ENCODE measurements at regions not wholly inside any gene's neighbourhood (a gene's known extent, or its start where the extent isn't known, plus 50 kb on each side); places are given as distances from the start of the nearest gene placed in this dataset.

DNA sequence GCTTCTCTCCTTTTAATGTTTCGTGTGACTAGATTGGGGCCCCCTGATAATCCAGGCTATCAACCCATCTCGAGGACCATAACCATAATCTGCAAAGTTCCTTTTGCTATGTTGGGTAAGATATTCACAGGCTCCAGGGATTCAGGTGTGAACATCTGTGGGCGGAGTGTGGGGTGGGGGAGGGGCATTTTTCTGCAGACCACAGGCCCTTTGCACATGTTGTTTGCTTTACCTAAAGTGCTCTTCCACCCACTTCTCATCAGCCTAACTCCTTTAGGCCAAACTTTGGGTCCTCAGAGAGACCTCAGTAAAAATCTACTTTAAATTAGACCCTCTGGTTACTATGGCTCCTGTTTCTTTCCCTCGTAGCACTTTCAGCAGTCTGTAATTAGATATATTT lies 284.4 kb downstream of the WDR11 start:
- H3K9ac ChIP-seq (ENCODE audit: low read length), result no peak overlapping the region
- no peak overlapping the region for H3K4me3 ChIP-seq (replicated peaks in 1 of 2; ENCODE audit: low read depth in 1 of 2, low read length in 2 of 2)
- no peaks in the 10 kb centered on the region for H3K36me3 ChIP-seq (ENCODE audit: control insufficient read depth in 1 of 2, insufficient read depth in 2 of 2, low read length in 2 of 2)
- H3K9me2 ChIP-seq (ENCODE audit: insufficient read depth), result no peaks in the 10 kb centered on the region
- RAD21 ChIA-PET (ENCODE audit: low non-redundant PET in 1 of 2, low total read pairs in 2 of 2, uncharacterized antibody in 2 of 2, unreplicated experiment in 2 of 2), result no interaction called here
- no peaks in the 10 kb centered on the region for H3K79me2 ChIP-seq (ENCODE audit: insufficient read depth, low read length)
- no peak overlapping the region for H3K27ac ChIP-seq (ENCODE audit: low read depth, low read length)
- DNase-seq (ENCODE audit: low read depth, low spot score), result no peak
- POLR2A ChIA-PET, result no interaction called here
- intact Hi-C loops (cut with micrococcal nuclease), result no loop called here
- CTCF ChIA-PET, result no interaction called here
- TF ChIP-seq REST (IDR thresholded peaks at IDR 0.05; ENCODE audit: low read depth), result no peak
- no peak for TF ChIP-seq CEBPB (IDR thresholded peaks at IDR 0.05; ENCODE audit: low read depth)
- TF ChIP-seq FOSL1 (IDR thresholded peaks at IDR 0.05; ENCODE audit: low read depth), result no peak
- TF ChIP-seq CTCF (IDR thresholded peaks at IDR 0.05 in 2 of 3, conservative IDR thresholded peaks at IDR 0.05 in 1 of 3; ENCODE audit: borderline replicate concordance in 1 of 3, insufficient read depth in 1 of 3, low read depth in 2 of 3, low read length in 2 of 3), result no peak
- TF ChIP-seq, protein P1, sequence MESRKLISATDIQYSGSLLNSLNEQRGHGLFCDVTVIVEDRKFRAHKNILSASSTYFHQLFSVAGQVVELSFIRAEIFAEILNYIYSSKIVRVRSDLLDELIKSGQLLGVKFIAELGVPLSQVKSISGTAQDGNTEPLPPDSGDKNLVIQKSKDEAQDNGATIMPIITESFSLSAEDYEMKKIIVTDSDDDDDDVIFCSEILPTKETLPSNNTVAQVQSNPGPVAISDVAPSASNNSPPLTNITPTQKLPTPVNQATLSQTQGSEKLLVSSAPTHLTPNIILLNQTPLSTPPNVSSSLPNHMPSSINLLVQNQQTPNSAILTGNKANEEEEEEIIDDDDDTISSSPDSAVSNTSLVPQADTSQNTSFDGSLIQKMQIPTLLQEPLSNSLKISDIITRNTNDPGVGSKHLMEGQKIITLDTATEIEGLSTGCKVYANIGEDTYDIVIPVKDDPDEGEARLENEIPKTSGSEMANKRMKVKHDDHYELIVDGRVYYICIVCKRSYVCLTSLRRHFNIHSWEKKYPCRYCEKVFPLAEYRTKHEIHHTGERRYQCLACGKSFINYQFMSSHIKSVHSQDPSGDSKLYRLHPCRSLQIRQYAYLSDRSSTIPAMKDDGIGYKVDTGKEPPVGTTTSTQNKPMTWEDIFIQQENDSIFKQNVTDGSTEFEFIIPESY (IDR thresholded peaks at IDR 0.05; ENCODE audit: extremely low read depth, insufficient replicate concordance, low read length), result no peak
- TF ChIP-seq RAD21 (IDR thresholded peaks at IDR 0.05; ENCODE audit: low read depth), result no peak
- TF ChIP-seq MAX (IDR thresholded peaks at IDR 0.05), result no peak
- no peak for TF ChIP-seq SP1 (IDR thresholded peaks at IDR 0.05; ENCODE audit: low read depth)
- TF ChIP-seq ZFX (IDR thresholded peaks at IDR 0.05), result no peak
- no peak for TF ChIP-seq YY1 (IDR thresholded peaks at IDR 0.05; ENCODE audit: extremely low read depth, insufficient replicate concordance, low read depth, low read length)
- no peak for TF ChIP-seq ELF1 (IDR thresholded peaks at IDR 0.05; ENCODE audit: borderline replicate concordance, low read depth)
- no peak for TF ChIP-seq JUND (IDR thresholded peaks at IDR 0.05)
- no peak for TF ChIP-seq CBX3 (IDR thresholded peaks at IDR 0.05; ENCODE audit: low read depth)
- TF ChIP-seq EZH2phosphoT487 (IDR thresholded peaks at IDR 0.05; ENCODE audit: borderline replicate concordance), result no peak
- no peaks in the 10 kb centered on the region for H4K20me1 ChIP-seq (ENCODE audit: insufficient read depth)
- H2AFZ ChIP-seq (ENCODE audit: low read depth, low read length, poor library complexity, severe bottlenecking), result no peak overlapping the region
- no peak for ATAC-seq
- H3K27me3 ChIP-seq (ENCODE audit: insufficient read depth, low read length), result no peaks in the 10 kb centered on the region
- H3K4me2 ChIP-seq (ENCODE audit: low read length), result no peak overlapping the region
- no peaks in the 10 kb centered on the region for H3K4me1 ChIP-seq (ENCODE audit: control insufficient read depth in 1 of 2, insufficient read depth in 2 of 2, low read length in 2 of 2)
- H3K9me3 ChIP-seq (ENCODE audit: control insufficient read depth in 1 of 2, insufficient read depth in 1 of 2, low read depth in 1 of 2, low read length in 2 of 2), result no peaks in the 10 kb centered on the region
- no TSS peak for BruUV-seq (replicated peaks)
